T-cell (primary cell): ENCODE measurements at regions not wholly inside any gene's neighbourhood (a gene's known extent, or its start where the extent isn't known, plus 50 kb on each side); places are given as distances from the start of the nearest gene placed in this dataset.
"Not testable (repeated sequence)": the region's sequence is repeated elsewhere in the genome, so short reads cannot be mapped to it uniquely, and the experiment has no call there.

Source experiments
- ATAC-seq, 4 experiments: fragments of 200-7000 bp in 3 of 4; fragments of 150-1000 bp in 1 of 4; cut with Tn5 transposase; replicated peaks in 1 of 4; 1 replicate in 3 of 4; 2 replicates in 1 of 4; pipeline ENCODE4 v1.10.0; 2021; ENCODE audit warnings: moderate library complexity in 3 of 4, mild to moderate bottlenecking in 2 of 4, moderate number of reproducible peaks in 1 of 4
- CTCF ChIA-PET, 2 donors: fragments of 300-600 bp; sonication (Branson Sonifier 250); formaldehyde crosslinking; loops; one replicate each; lab custom pipeline; 2022; ENCODE audit warnings: antibody characterized with exemption in 2 of 2; lab: Charles Lee
- POLR2A ChIA-PET, 2 donors: fragments of 300-600 bp; sonication (Branson Sonifier 250); formaldehyde crosslinking; loops; one replicate each; lab custom pipeline; 2022; ENCODE audit warnings: antibody characterized with exemption in 2 of 2; lab: Charles Lee
- DNase-seq, 35 experiments: peaks; one replicate each; pipeline versions ENCODE4 v3.0.0 to v3.0.0-alpha.2; 2013 to 2023
- H3K27ac ChIP-seq: one replicate; pipeline ENCODE4 v1.5.1; 2013; ENCODE audit warnings: low read length
- H3K27me3 ChIP-seq, 2 experiments: replicated peaks in 1 of 2; 1 replicate in 1 of 2; 2 replicates in 1 of 2; pipeline versions ENCODE4 v1.6.1 to v1.7.0; 2013; ENCODE audit warnings: low read length in 1 of 2, mixed read lengths in 1 of 2; ENCODE audit not compliant: control insufficient read depth in 2 of 2, insufficient read depth in 2 of 2; ENCODE audit errors: extremely low read depth in 1 of 2
- H3K36me3 ChIP-seq, 2 donors: 1 replicate in 1 of 2; 2 replicates in 1 of 2; pipeline versions ENCODE4 v1.6.1 to v1.7.0; 2013; ENCODE audit warnings: low read length in 1 of 2; ENCODE audit not compliant: control insufficient read depth in 2 of 2, insufficient read depth in 1 of 2; ENCODE audit errors: extremely low read depth in 1 of 2
- H3K4me1 ChIP-seq, 2 experiments: 1 replicate in 1 of 2; 2 replicates in 1 of 2; pipeline versions ENCODE4 v1.6.1 to v1.7.0; 2013; ENCODE audit warnings: low read length in 2 of 2, mixed read lengths in 1 of 2; ENCODE audit not compliant: insufficient read depth in 2 of 2, control insufficient read depth in 1 of 2; ENCODE audit errors: extremely low read depth in 1 of 2
- H3K4me3 ChIP-seq, 2 donors: 1 replicate in 1 of 2; 2 replicates in 1 of 2; pipeline versions ENCODE4 v1.5.1 to v1.7.0; 2013; ENCODE audit warnings: mild to moderate bottlenecking in 2 of 2, low read length in 1 of 2, moderate library complexity in 1 of 2; ENCODE audit not compliant: control insufficient read depth in 1 of 2; ENCODE audit errors: extremely low read depth in 1 of 2
- H3K9me3 ChIP-seq: 2 replicates; pipeline ENCODE4 v1.7.0; 2013
- H3K27ac Mint-ChIP-seq, 2 donors: one replicate each; pipeline ENCODE4 v1.8.0; 2020 to 2021; ENCODE audit warnings: mild to moderate bottlenecking in 2 of 2, mixed read lengths in 2 of 2
- H3K27me3 Mint-ChIP-seq, 2 donors: one replicate each; pipeline ENCODE4 v1.8.0; 2021 to 2022; ENCODE audit warnings: mixed read lengths in 2 of 2
- H3K36me3 Mint-ChIP-seq: one replicate; pipeline ENCODE4 v1.8.0; 2021; ENCODE audit warnings: mixed read lengths
- H3K4me1 Mint-ChIP-seq, 3 donors: one replicate each; pipeline ENCODE4 v1.8.0; 2020 to 2022; ENCODE audit warnings: mixed read lengths in 3 of 3, mild to moderate bottlenecking in 1 of 3
- H3K4me3 Mint-ChIP-seq, 3 donors: one replicate each; pipeline ENCODE4 v1.8.0; 2020 to 2022; ENCODE audit warnings: mild to moderate bottlenecking in 3 of 3, mixed read lengths in 3 of 3, moderate library complexity in 3 of 3
- H3K9me3 Mint-ChIP-seq, 3 donors: one replicate each; pipeline ENCODE4 v1.8.0; 2020 to 2022; ENCODE audit warnings: mixed read lengths in 3 of 3
- WGBS: methylation state at CpG from one replicate; pipeline ENCODE4 v1.1.5; 2013; ENCODE audit warnings: missing lambda C conversion rate; ENCODE audit not compliant: insufficient coverage; 5-methylcytosine and 5-hydroxymethylcytosine counted together

DNA sequence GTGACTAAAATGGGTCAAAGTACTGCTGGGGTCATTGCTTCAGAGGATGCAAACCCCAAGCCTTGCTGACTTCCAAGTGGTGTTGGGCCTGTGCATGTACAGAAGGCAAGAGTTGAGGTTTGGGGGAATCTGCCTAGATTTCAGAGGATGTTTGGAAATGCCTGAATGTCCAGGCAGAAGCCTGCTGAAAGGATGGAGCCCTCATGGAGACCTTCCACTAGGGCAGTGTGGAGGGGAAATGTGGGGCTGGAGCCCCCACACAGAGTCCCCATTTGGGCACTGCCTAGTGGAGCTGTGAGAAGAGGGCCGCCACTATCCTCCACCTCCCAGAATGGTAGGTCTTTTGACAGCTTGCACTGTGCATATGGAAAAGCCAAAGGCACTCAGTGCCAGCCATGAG, 377.7 kb upstream of the TRPC7 start:
- Histone ChIP-seq H3K4me3 (no peak overlapping the region), H3K36me3 (no peaks in the 10 kb centered on the region), H3K4me1 (no peaks in the 10 kb centered on the region), H3K27ac (no peak overlapping the region), H3K27me3 (no peaks in the 10 kb centered on the region), H3K9me3 (no peaks in the 10 kb centered on the region)
- no CpG with 5 or more reads among the region's 1 CpG for WGBS
- Mint-ChIP-seq H3K36me3 (no peaks in the 10 kb centered on the region), H3K27me3 (peaks cover 0 to 6% of the 10 kb centered on the region in 2 donors), H3K27ac (no peak overlapping the region), H3K9me3 (peaks cover 15 to 34% (median 23%) of the 10 kb centered on the region in 3 donors), H3K4me3 (no peak overlapping the region), H3K4me1 (no peaks in the 10 kb centered on the region)
- ChIA-PET POLR2A (no interaction called here), CTCF (no interaction called here)
- ATAC-seq, result no peak
- no peak for DNase-seq

DNA sequence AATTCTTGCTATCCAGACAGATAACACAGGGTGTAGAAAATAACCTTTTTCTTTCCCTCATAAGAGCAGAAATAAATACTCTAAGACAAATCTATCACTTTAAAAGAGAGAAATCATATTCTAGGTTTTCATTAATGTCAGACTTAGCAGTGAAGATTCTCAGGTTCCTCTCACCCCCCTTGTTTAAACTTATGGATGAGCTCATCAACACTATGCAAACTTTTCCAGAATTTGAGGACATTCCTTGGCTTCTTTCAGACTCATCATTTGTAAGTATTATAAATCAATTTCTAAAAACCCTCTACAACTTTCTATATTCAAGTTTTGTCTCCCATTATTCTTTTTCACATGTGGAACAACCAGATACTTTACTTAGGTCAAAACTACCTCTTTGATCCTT, 374.9 kb upstream of the TRPC7 start:
- no peak overlapping the region for H3K27ac ChIP-seq
- peaks cover 16 to 27% (median 27%) of the 10 kb centered on the region in 3 donors for H3K9me3 Mint-ChIP-seq
- DNase-seq (no peak), ATAC-seq (no peak)
- POLR2A ChIA-PET, result no interaction called here
- no peak overlapping the region for H3K27ac Mint-ChIP-seq
- H3K36me3 Mint-ChIP-seq, result no peaks in the 10 kb centered on the region
- H3K4me1 ChIP-seq, result no peaks in the 10 kb centered on the region
- peaks cover 0 to 11% of the 10 kb centered on the region in 2 donors for H3K27me3 Mint-ChIP-seq
- H3K27me3 ChIP-seq, result no peaks in the 10 kb centered on the region
- no peak overlapping the region for H3K4me3 ChIP-seq
- H3K4me1 Mint-ChIP-seq, result no peaks in the 10 kb centered on the region
- CTCF ChIA-PET, result no interaction called here
- H3K4me3 Mint-ChIP-seq, result no peak overlapping the region
- H3K9me3 ChIP-seq, result no peaks in the 10 kb centered on the region
- no peaks in the 10 kb centered on the region for H3K36me3 ChIP-seq

DNA sequence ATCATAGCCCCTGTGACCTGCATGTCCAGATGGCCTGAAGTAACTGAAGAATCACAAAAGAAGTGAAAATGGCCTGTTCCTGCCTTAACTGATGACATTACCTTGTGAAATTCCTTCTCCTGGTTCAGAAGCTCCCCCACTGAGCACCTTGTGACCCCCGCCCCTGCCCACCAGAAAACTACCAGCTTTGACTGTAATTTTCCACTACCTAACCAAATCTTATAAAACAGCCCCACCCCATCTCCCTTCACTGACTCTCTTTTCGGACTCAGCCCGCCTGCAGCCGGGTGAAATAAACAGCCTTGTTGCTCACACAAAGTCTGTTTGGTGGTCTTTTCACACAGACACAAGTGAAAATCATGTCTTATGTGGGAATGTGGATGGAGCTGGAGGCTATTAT, 373.9 kb upstream of the TRPC7 start:
- H3K9me3 Mint-ChIP-seq, result peaks cover 16 to 27% (median 27%) of the 10 kb centered on the region in 3 donors
- WGBS, result 80% methylated on average over 1 of the region's 4 CpGs
- DNase-seq, H3K36me3 ChIP-seq, H3K4me3 ChIP-seq, H3K27ac ChIP-seq, CTCF ChIA-PET, H3K4me1 Mint-ChIP-seq, H3K4me3 Mint-ChIP-seq, ATAC-seq, H3K27me3 ChIP-seq, H3K9me3 ChIP-seq, H3K4me1 ChIP-seq, H3K27ac Mint-ChIP-seq, POLR2A ChIA-PET, H3K36me3 Mint-ChIP-seq: not testable (repeated sequence)
- peaks cover 0 to 11% of the 10 kb centered on the region in 2 donors for H3K27me3 Mint-ChIP-seq

DNA sequence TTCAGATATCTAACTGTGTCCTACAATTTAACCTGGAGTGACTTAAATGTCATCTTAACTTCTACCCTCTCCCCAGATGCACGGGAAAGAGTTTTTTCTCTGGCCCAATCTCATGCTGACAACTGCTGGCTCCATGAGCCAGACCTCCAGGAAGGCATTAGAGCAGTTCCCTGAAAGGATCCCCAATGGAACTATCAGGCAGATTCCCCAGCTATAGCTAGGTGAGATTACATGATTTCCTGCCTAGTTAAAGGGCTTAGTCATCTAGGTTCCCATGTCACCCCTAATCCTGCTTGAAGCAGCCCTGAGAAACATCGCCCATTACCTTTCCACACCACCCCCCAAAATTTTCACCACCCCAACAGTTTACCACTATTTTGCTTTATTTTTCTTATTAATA, 373.5 kb upstream of the TRPC7 start:
- H3K4me3 ChIP-seq, result no peak overlapping the region
- H3K27me3 ChIP-seq, result no peaks in the 10 kb centered on the region
- no peaks in the 10 kb centered on the region for H3K36me3 ChIP-seq
- H3K36me3 Mint-ChIP-seq, result no peaks in the 10 kb centered on the region
- H3K9me3 ChIP-seq, result no peaks in the 10 kb centered on the region
- H3K4me1 Mint-ChIP-seq, result no peaks in the 10 kb centered on the region
- WGBS, result 100% methylated on average over 1 of the region's 2 CpGs
- H3K4me1 ChIP-seq, result no peaks in the 10 kb centered on the region
- DNase-seq (no peak), ATAC-seq (no peak)
- H3K9me3 Mint-ChIP-seq, result peaks cover 16 to 27% (median 25%) of the 10 kb centered on the region in 3 donors
- no peak overlapping the region for H3K4me3 Mint-ChIP-seq
- H3K27ac ChIP-seq, result no peak overlapping the region
- H3K27ac Mint-ChIP-seq, result no peak overlapping the region
- CTCF ChIA-PET, result no interaction called here
- POLR2A ChIA-PET, result no interaction called here
- peaks cover 0 to 11% of the 10 kb centered on the region in 2 donors for H3K27me3 Mint-ChIP-seq

DNA sequence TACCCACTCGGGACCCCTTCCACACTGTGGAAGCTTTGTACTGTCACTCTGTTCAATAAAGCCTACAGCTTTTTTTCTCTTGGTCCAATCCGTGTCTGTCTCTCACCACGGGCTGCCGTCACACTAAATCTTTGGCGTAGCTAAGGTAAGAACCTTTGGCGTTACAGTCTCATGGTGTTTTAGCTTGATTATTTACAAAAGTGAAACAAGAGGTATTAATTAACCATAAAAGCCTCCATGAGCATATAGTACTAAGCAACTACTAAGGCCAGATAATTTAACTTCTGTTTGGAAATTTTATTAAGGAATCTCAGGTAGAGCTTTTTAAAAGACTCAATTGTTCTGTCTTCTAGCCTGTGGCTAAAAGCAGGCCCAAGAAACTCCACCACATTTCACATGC, 370.7 kb upstream of the TRPC7 start:
- Histone ChIP-seq H3K27me3 (no peaks in the 10 kb centered on the region), H3K36me3 (no peaks in the 10 kb centered on the region), H3K4me3 (no peak overlapping the region), H3K27ac (no peak overlapping the region), H3K4me1 (no peaks in the 10 kb centered on the region), H3K9me3 (no peaks in the 10 kb centered on the region)
- POLR2A ChIA-PET, result no interaction called here
- CTCF ChIA-PET, result no interaction called here
- H3K4me1 Mint-ChIP-seq, result no peaks in the 10 kb centered on the region
- WGBS, result 24% methylated on average over 2 of the region's 6 CpGs
- no peak overlapping the region for H3K4me3 Mint-ChIP-seq
- H3K36me3 Mint-ChIP-seq, result no peaks in the 10 kb centered on the region
- ATAC-seq (no peak), DNase-seq (no peak)
- H3K27ac Mint-ChIP-seq, result no peak overlapping the region
- peaks cover 6 to 14% (median 10%) of the 10 kb centered on the region in 3 donors for H3K9me3 Mint-ChIP-seq
- H3K27me3 Mint-ChIP-seq, result peaks cover 0 to 11% of the 10 kb centered on the region in 2 donors

DNA sequence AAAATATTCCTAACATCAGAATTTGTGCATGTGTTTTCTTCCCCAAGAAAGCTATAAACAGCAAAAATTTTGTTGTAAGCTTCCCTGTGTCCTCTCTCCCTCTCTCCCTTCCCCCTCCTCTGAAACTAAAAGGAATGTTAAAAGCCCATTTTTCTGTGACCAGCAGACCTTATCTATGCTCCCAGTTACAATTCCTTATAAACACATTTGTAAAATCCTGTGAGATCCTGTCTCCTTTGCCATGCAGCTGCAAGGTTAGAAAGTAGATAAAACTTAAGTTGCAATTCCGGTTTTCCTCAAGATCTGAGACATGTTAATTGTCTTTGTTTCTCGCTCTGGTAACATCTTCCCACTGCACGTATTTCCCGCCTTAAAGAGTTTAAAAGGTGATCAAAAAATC, 370.3 kb upstream of the TRPC7 start:
- H3K27ac ChIP-seq, H3K4me3 ChIP-seq, ATAC-seq, POLR2A ChIA-PET, H3K36me3 ChIP-seq, H3K4me1 ChIP-seq, H3K27me3 ChIP-seq, CTCF ChIA-PET, DNase-seq, H3K36me3 Mint-ChIP-seq, H3K4me1 Mint-ChIP-seq, H3K4me3 Mint-ChIP-seq, H3K27ac Mint-ChIP-seq, H3K9me3 ChIP-seq: not testable (repeated sequence)
- Mint-ChIP-seq H3K27me3 (peaks cover 0 to 11% of the 10 kb centered on the region in 2 donors), H3K9me3 (peaks cover 6 to 14% (median 10%) of the 10 kb centered on the region in 3 donors)
- WGBS, result no CpG with 5 or more reads among the region's 4 CpGs

DNA sequence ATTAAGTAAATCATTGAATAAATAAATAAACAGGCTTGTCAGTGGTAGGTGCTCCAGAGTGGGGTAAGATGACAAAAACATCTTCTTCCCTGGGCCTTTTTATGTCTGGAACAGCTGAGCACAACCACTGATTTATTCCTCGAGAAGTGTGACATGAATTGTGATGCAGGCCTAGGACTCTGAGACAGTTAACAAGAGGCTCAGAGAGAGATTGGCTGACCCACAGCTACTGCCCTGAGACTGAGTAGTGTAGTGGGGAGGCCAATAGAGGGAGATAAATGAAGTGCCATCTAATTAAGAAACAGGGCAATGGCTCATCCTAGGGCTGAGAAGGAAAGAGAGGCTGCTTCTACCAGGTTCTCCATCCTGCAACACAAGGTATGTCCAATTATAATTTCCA, 369.3 kb upstream of the TRPC7 start:
- Mint-ChIP-seq H3K36me3 (no peaks in the 10 kb centered on the region), H3K4me1 (no peaks in the 10 kb centered on the region), H3K4me3 (no peak overlapping the region), H3K27me3 (peaks cover 0 to 11% of the 10 kb centered on the region in 2 donors), H3K27ac (no peak overlapping the region), H3K9me3 (peaks cover 6 to 14% (median 10%) of the 10 kb centered on the region in 3 donors)
- no peak overlapping the region for H3K4me3 ChIP-seq
- CTCF ChIA-PET, result no interaction called here
- no peaks in the 10 kb centered on the region for H3K4me1 ChIP-seq
- DNase-seq, result no peak
- POLR2A ChIA-PET, result no interaction called here
- H3K9me3 ChIP-seq, result no peaks in the 10 kb centered on the region
- H3K36me3 ChIP-seq, result no peaks in the 10 kb centered on the region
- no peaks in the 10 kb centered on the region for H3K27me3 ChIP-seq
- no peak overlapping the region for H3K27ac ChIP-seq
- no peak for ATAC-seq
- 100% methylated on average over 1 of the region's 1 CpG for WGBS
